Amygdala (tissue), 56 donors: ENCODE measurements at regions not wholly inside any gene's neighbourhood (a gene's known extent, or its start where the extent isn't known, plus 50 kb on each side); places are given as distances from the start of the nearest gene placed in this dataset.

Experiments
- DNase-seq, 56 donors: peaks; one replicate each; lab custom pipeline; 2025; lab: John Stamatoyannopoulos, UW

DNA sequence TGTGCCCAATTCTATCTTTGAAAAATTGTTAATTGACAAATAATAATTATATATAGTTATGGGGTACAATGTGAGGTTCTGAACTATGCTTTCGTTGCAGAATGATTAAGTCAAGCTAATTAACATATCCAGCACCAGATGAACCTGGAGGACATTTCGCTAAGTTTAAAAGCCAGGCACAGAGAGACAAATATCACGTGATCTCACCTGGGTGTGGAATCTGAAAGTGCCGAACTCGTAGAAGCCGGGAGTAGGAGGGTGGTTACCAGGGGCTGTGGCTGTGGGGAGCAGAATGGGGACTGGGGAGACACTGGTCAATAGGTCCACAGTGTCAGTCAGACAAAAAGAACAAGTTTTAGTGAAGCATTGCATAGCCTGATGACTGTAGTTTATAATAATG, 332.9 kb upstream of the SHH start:
- DNase-seq: no peak

DNA sequence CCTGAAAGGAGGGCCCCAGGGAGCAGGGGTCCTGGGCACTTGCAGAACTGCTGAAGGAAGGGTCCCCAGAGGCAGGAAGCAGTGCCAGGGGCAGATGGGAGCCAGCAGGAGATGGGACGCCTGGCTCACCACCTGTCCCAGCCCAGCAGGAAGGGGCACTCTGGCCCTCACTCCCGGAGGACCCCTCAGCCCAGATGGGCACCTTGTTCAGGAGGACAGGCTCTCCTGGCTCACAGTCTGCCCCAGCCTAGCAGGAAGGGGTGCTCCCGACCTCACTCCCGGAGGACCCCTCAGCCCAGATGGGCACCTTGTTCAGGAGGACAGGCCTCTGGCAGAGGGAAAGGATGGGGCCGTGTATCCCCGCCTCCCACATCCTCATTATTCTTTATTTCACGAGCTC, 331.4 kb upstream of the SHH start:
- no peak for DNase-seq

DNA sequence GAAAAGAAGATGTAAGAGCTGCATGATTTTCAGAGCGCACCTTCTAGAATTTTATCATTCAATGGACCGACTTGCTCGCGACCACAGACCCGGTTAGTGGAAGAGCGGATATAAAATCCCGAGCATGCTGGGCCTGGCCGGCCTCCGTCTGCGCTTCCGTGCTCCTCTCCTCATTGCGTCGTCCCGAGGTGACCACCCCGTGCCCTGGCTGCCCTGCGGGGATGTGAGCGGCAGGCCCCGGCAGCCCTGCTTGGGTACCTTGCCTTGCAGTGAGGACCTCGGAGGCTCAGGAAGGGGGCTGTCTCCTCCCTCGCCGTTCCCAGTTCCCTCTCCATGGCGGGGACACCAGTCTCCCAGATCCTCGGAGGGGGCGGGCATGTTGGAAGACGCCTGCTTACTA, 330.9 kb upstream of the SHH start:
- DNase-seq: no peak

DNA sequence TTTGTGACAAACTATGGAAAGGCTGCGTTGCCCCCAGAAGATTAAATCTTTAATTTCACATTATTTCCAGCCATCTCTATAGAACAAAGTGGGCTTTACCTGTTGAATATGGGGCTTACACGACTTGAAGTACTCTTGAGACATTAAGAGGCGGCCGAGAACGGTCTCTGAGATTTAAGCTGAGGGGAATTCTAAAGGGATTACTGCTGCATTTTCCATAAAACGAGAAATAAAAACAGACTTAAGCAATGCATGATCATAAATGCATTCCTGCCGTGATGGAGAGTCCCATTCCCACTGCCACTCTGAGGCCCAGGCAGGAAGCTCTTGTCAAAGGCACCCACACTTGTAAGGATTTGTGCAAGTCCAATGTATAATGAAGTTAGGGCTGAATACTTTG, 329.7 kb upstream of the SHH start:
- no peak for DNase-seq

DNA sequence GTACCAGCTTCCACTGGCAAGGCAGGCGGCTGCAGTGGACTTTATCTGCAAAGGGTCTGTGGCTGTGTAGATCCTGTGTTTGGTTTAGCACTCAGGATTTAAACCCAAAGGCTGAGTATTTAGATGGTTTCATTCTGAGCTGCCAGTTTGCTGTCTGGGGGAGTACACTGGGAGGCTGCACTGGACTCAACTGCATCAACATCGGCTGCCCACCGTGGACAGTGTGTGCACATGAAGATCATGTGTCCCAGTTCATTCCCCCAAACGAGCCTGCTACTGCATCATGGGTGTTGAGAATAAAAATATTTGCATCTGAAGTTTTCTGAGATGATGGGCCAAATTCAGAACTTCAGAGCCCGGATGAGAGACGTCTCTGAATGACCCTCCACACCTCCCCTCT, 328.6 kb upstream of the SHH start:
- DNase-seq: no peak

DNA sequence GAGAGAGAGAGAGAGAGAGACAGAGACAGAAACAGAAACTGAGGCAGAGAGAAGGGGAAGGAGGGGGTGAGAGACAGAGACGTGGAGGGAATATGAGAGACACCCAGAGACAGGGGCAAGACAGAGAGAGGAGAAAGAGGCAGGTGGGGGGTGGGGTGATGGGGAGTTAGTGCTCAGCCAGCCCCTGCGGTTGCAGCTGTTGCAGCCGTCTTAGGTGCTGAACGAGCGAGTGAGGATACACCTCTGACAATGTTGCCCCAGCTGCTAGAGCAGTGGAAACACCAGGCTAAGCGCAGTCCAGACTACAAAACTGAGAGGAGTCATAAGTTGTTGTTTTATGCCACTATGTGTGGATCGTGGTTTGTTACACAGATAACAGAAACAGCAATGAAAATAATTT, 328.2 kb upstream of the SHH start:
- DNase-seq: no peak

DNA sequence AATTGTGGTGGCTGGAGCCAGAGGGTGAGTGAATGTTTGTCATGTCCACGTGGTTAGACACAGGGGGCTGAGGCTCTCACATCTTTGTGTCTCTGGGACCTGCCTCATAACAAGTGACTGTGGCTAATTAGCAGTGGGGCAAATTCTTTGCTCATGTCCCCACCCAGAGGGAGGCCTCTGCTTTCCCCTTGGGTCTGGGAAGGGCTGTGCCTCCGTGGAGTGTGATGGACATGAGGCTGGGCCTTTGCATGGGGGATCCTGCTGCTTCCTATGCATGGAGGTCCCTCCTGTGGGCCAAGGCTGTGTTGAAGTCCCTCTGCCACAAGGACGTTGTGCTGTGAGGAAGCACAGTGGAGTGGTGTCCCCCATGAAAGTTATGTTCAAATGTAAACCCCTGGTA, 327.4 kb upstream of the SHH start:
- DNase-seq: no peak

DNA sequence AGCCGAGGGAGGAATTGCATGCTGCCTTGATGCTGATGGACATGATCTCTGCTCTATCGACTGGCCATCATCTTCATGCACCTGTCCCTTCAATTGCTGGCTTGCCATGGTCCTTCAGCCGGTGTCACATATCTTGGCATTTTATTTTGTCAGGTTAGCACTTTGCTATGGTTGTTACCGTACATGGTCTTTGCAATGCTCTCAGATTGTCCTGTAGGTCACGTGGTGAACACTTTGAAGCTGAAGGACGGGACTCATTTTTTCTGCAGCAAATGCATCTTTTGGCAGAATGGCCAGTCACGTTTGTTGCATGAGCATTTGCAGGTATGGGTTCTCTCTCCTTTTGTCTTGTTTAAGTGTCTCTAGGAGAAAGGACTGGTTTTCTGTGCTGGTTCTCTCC, 326.8 kb upstream of the SHH start:
- DNase-seq: no peak

DNA sequence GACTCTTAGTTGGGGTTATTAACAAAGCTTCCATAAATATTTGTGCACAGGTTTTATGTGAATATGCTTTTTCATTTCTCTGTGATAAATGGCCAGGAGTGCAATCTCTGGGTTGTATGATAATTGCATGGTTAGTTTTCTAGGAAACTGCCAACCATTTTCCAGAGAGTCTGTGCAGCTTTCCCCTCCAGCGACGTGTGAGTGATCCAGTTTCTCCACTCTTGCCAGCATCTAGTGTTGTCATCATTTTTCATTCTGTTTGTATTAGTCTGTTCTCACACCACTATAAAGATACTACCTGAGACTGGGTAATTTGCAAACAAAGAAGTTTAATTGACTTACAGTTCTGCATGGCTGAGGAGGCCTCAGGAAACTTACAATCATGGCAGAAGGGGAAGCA, 319.6 kb upstream of the SHH start:
- DNase-seq: no peak

DNA sequence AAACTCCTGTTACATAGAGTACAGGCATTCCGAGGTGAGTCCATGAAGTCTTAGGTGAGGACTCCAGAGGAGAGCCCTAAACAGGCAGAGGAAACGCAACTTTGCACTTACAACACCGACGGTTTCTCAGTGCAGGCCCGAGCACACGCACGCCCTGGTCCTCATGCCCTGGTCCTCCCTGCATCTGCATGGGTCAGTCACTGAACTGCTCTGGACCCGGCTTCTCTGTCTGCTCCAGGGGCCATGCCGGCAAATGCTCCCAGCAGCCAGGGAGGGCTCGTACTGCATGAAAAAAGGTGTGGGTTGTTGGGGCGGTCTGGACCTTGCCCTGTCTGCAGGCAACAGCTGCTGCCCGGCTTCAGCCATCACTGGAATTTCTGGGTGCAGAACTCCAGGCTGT, 317.3 kb upstream of the SHH start:
- DNase-seq: no peak

DNA sequence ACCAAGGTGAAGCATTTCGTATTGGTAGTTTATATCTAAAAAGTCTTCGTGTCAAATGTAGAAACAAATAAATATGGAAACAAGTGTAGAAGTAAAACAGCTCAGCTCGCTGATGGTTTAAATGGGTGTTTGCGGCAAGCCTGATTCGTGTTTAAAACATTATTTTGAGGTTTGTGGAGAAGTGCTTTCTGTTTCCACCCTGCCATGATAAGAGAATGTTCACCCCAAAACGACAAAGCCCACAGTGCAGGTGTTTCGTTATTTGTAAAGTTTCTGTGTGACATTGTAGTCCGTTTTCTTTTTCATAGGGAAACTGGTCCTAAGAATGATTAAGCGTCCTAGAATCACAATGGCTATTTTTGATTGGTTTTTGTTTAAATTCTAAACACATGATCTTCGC, 316.2 kb upstream of the SHH start:
- no peak for DNase-seq

DNA sequence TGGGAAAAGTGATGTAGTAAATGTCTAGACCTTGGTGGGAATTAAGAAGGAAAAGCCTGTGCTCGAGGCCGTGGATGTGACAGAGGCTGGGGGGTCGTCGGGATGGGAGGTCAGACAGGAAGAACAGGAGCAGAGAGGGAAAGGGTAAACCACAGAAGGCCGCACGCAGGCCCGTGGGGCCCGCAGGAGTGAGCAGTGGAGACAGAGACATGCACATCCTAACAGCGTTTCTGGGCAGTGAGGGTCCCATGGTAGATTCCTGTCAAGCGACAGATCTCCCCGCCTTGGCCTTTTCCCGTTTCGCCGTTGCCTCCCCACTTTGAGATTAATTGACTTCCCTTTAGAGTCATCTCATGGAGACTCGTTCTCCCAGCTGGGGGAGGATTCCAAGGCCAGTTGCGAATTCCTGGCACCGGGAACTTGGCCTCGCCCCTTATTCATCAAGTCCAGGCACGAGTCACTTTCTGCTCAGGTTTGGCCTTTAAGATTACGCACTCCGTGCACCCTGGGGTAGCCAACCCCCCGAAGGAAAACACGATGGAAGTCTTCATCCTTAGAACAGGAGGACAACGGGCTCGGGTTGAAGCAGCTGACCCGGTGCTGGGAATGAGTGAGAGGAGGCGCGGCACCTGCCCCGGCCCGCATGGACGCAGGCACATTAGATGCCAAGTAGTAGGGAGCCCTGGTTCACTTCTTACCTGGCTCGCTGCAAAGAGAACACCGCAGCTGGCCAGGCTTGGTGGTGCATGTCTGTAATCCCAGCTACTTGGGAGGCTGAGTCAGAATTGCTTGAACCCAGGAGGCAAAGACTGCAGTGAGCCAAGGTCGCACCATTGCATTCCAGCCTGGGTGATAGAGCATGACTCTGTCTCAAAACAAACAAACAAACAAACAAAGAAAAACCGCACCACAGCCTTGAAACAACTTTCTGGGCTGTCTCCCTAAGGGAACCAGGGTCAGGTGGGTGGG, 315.2 kb upstream of the SHH start:
- DNase-seq: no peak

DNA sequence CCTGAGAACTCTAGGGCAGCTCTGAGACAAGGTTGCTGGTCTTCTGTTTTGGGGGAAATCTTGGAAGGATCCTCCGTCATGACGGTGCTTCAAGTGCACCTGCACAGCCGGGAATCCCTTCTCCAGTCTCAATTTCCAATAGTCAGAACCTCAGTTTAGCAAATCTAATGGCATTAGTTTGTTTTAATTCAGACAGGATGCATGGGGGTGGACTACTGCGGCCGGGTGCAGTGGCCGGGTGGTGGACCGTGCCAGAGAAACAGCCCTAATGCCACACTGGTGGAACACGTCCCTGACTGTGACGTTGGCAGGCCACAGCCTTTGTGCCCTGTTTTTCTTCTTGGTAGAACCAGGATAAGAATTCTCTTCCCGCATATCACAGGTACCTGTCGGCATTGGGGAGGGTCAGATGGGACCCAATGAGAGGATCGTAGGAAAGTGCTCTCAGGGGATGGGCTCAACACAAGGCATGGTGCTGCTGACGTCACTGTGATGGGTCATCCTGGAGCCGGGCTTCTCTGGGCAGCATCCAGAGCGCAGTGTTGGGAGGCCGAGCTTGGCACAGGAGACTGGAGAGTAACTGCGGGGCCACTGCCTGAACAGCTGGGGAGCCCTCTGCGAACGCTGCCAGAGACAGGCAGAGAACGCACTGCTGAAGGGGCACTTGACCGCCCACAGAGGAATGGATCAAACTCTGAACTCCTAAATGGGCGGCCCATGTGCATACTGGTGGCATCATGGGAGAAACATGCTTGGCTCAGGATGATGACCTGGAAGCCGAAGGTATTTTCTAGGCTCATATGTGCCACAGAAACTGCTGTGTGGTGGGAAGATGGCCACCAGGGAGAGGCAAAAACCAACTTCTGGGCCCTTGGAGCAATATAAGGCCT, 313.8 kb upstream of the SHH start:
- no peak for DNase-seq

DNA sequence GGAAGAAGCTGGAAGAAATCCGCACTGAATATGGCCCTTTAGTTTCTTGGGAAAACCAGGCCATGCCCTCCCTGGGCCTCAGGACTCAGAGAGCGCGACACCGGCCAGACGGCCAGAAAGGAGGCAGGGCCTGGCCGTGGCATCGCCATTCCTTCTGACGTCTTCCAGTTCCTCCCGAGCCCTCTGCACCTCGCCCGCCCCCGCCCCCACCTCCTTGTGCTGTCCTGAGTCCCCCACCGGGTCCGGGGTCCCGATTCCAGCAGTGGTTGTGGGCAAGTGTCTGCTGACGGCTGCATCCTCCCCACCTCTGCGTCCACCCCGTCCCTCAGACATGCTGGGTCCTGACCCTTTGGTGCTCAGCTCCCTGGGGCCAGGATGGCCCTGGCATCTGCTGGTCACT, 312.1 kb upstream of the SHH start:
- no peak for DNase-seq

DNA sequence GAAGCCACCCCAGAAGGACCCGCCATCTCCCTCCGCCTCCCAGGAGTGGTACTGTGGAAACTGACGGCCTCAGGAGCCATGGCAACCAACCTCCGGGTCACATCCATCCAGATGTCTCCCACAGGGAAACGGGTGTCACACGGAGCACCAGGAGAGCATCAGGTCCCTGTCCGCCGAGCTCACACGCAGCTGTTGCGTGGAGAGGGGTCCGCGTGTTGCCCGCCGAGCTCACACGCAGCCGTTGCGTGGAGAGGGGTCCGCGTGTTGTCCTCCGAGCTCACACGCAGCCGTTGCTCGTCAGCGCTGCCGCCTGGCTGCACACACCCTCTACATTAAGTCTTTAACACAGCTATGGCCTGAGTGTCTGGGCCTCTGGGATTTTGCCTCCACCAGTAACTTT, 311.1 kb upstream of the SHH start:
- no peak for DNase-seq

DNA sequence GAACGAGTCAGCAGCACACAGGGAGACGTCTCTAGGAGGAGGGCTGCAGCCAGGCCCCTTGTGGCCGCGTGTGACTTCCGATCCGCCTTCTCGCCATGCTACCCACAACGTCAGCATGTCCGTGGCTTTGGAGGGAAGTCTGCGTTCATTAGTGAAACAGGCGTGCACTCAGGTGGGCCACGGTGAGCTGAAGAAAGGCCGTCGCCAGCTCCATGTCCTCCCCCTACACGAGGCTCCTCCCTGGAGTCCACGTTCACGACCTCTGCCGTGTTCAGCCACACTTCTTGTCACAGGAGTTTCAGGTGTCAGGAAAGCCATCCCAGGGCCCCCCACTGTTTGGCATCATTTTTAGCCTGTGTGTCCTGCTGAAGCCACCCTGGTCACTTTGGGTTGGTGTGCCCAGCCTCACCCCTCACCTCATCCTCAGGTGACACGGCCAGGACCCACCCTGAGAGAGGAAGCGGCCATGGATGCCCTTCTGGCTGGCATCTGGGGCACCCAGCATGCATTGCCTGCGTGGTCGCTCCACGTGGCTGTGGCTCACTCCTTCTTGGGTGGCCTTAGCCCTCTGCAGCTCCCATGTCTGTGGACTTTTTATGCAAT, 310.6 kb upstream of the SHH start:
- no peak for DNase-seq

DNA sequence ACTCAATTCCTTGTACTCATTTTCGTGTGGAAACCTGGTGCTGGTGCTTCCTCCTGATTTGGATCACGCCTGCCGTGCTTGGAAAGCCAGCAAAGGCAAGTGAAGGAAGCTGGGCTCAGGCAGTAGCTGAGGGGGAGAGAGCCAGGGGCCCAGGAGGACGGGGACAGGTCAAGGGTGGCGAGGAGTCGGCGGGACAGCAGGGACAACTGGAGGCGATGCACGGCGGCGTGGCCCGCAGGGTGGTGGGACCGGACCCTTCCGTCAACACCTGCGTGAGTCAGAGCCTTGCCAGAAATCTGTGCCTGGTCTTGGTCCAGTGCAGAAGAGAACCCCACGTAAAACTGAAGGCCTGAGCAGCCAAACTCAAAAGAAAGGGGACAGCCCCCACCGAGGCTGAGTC, 309.7 kb upstream of the SHH start:
- DNase-seq: no peak

DNA sequence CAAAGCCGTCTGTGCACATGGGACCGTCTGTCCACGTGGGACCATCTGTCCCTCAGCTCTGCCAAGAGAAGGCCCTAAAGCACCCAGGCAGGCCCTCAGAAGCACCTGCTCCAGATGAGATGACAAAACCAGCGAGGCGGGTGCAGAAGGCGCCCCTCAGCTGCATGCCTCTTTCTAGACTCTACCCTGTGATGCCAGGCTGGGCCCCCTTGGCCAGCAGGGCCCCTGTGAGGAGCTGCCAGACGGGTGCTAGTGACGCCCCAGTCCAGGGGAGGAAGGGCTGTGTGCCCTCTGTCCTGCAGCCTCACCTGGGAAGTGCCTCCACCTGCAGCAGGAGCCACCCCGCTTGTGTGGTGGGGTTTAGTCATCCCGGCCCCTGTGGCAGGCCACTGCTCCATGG, 309.2 kb upstream of the SHH start:
- DNase-seq: no peak

DNA sequence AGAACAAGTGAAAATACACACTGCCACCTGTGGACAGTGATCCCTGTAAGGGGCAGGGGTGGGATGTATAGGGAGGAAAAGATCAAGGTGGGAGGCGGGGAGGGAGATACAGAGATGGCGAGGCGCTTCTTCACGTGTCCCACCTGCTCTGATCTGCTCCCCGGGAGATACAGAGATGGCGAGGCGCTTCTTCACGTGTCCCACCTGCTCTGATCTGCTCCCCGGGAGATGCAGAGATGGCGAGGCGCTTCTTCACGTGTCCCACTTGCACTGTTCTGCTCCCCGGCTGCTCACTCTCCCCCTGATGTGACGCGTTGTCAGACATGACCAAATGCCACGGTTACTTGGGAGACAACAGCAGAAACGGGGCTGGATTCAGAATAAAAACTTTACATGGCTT, 308.3 kb upstream of the SHH start:
- DNase-seq: no peak

DNA sequence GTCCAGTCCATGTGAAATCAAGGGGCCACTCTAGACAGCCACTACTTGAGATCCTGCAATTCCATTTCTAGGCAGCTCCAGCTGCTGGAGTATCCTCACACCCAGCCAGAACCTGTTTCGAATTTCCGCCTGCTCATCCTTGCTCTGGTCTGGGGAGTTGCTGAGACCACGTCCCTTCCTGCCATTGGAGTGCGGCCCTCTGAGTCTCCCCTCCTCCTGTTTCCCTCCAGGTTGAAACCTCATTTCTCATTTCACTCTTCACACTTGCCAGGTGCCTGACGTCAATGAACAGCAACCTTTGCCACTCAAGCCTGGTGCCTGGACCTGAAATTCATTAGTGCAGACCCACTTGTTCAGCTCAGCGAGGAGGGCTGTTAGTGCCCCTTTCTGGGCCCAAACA, 307.5 kb upstream of the SHH start:
- DNase-seq: no peak

DNA sequence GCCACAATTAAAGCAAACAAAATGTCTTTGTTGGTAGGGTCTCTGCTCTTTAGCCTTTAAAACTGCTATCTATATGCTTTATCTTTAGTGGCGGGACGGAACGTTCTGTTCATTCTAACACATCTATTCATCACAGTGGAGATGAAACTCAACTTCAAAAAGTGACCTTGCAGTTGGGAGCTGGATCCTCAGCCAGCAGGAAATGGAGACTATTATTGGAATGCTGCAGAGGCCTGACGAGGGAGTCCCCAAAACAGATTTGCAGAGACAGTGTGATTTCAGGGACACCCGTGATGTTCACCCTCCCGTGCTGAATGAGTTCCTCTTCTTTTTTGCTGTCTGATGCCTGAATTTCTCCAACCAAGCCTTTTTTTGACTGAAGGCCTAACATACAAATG, 306.0 kb upstream of the SHH start:
- DNase-seq: no peak
